ENCODE measurements at regions not wholly inside any gene's neighbourhood (a gene's known extent, or its start where the extent isn't known, plus 50 kb on each side); places are given as distances from the start of the nearest gene placed in this dataset.

DNA sequence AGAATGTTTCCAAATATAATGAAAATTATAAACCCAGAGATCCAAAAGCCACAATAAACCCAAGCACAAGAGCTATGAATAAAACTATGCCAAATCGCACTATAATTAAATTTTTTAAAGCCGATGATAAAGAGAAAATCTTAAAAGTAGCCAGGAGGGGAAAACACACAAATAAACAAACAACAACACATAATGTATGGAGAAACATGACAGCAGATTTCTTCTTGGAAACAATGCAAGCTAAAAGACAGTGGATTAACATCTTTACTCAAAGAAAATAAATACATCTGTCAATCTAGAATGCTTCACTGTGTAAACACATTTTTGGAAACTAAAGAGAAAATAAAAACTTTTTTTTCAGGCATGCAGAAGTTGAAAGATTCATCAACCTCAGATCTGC is 53.0 kb upstream of the SMOX start:
- CTCF ChIA-PET = interaction anchor here (1.0 kb wide), 1 partner anchor 11 kb away, joined by 3 read pairs; no protein-coding TSS in a partner anchor
- Mint-ChIP-seq H3K4me3 (no peak overlapping the region), H3K4me1 (peaks cover 8% of the 10 kb centered on the region), H3K36me3 (ENCODE audit: low read depth) (peaks cover 4% of the 10 kb centered on the region), H3K9me3 (peaks cover 6% of the 10 kb centered on the region), H3K27me3 (peaks cover 27% of the 10 kb centered on the region), H3K27ac (no peak overlapping the region)
- POLR2A ChIA-PET = no interaction called here
- DNase-seq = no peak

DNA sequence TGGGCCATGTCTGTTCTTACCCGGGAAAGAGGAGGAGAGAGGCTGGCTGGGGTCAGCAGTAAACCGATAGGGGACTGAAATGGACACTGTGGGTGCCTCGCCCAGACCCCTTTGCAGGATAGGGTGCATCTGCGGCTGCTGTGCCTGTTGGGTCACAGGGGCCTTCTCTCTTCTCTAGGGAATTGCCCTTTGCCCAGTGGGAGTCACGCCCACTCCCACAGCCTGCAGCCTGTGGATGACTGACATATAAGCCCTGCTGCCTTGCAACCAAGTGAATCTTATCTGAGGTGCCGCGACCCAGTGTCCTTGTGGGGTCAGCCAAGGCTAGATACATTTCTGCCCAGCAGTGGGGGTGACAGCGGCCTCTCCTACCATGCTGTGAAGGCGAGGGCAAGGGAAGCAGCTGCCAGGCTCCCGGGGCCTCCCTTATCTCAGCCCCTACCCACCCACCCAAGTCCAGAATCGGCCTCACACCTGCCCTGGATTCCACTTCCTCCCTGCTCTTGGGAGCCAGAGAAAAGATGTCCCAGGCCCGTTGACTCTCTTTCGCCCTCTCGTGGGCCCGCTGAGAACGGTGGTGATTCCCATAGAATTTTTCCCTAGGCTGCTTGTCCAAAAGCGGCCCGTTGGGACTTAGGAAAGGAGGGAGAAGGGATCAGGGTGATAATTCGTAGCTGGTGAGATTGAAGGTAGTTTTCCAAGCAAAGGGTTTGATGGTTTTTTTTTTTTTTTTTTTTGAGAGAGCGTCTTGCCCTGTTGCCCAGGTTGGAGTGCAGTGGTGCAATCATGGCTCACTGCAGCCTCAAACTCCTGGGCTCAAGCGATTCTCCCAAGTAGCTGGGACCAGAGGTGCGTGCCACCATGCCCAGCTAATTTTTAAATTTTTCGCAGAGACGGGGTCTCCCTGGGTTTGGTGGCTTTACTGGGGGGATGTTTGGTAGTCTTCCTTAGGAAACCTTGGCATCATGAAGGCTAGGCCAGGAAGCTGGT is 56.8 kb upstream of the SMOX start:
- Mint-ChIP-seq H3K9me3 (peaks cover 6% of the 10 kb centered on the region), H3K36me3 (ENCODE audit: low read depth) (peaks cover 4% of the 10 kb centered on the region), H3K4me3 (no peak overlapping the region), H3K27ac (no peak overlapping the region), H3K4me1 (peaks cover 8% of the 10 kb centered on the region), H3K27me3 (peaks cover 19% of the 10 kb centered on the region)
- DNase-seq = peak; percentile 49
- ChIA-PET CTCF (interaction anchor here (0.7 to 2.4 kb wide), 7 partner anchors 9 to 137 kb away, joined by 3 to 11 read pairs (median 4); partner anchors contain the start of gene RNF24), POLR2A (no interaction called here)

DNA sequence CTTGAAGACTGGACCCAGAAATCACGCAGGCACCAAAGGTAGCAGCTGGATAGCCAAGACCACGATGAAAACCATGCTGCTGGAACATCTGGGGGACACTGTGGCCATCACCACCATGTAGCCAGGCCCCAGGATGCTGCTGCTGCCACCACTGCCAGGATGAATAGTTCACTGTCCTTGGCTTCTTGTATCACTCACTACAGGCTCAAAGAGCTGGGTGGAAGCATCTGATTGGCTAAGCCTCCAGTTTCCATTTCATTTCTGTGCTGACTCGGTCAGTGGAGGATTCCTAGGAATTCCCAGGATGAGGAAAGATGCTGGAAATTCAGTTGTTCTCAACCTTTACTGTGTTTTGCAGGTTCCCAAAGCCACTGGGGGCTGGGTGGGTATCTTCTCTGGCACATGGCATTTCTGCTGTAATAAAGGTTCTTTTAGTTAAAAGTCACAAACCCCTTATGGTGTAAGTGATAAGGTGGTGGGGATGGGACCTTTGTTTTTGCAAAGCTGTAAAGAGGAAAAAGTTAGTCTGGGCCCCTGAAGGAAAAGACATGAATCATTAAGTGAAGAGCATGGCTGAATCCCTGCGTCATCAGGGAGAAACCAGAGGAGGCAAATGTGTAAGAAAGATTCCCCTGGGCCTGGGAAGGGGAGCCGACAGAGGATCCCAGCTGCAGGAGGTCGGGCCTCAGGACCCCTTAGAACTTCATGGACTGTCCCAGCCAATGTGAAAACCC is 57.7 kb upstream of the SMOX start:
- Mint-ChIP-seq H3K9me3 (peaks cover 6% of the 10 kb centered on the region), H3K27ac (no peak overlapping the region), H3K36me3 (ENCODE audit: low read depth) (peaks cover 4% of the 10 kb centered on the region), H3K27me3 (peaks cover 18% of the 10 kb centered on the region), H3K4me1 (peaks cover 8% of the 10 kb centered on the region), H3K4me3 (no peak overlapping the region)
- no peak for DNase-seq
- CTCF ChIA-PET = interaction anchor here (0.5 to 2.4 kb wide), 5 partner anchors 10 to 1018 kb away, joined by 3 to 11 read pairs (median 3); no protein-coding TSS in a partner anchor
- POLR2A ChIA-PET = interaction anchor here (0.6 kb wide), 1 partner anchor 165 kb away, joined by 4 read pairs; no protein-coding TSS in a partner anchor

DNA sequence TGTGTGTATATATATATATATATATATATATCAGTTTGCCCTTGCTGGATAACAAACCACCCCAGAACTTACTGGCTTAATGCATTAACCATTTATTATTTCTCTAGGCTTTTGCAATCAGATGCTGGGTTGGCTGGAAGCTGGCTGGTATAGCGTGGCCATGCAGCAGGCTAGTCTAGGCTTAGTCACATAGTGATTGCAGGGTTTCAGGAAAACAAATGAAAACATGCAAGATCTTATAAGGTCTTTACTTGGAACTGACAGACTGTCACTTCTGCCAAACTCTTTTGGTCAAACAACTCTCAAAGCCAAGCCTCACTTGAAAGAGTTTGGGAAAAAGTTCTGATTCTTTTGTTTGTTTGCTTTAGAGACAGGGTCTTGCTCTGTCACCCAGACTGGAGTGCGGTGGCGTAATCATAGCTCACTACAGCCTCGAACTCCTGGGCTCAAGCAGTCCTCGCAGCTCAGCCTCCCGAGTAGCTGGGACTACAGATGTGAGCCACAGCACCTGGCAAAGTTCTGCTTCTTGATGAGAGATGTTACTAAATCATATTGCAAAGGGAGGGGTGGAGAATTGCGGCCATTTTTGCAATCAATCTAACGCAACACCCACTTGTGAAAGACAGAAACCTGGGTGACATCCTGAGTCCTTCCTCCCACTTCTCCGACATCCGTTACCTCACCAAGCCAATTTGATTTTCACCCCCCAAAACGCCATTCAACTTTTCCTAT is 58.7 kb upstream of the SMOX start:
- H3K9me3 Mint-ChIP-seq = no peaks in the 10 kb centered on the region
- ChIA-PET CTCF (interaction anchor here (1.1 kb wide), 1 partner anchor 630 kb away, joined by 3 read pairs; no protein-coding TSS in a partner anchor), POLR2A (interaction anchor here (0.6 kb wide), 1 partner anchor 36 kb away, joined by 3 read pairs; no protein-coding TSS in a partner anchor)
- H3K36me3 Mint-ChIP-seq (ENCODE audit: low read depth) = no peaks in the 10 kb centered on the region
- peaks cover 8% of the 10 kb centered on the region for H3K27me3 Mint-ChIP-seq
- no peak for DNase-seq
- peaks cover 16% of the 10 kb centered on the region for H3K4me1 Mint-ChIP-seq
- H3K4me3 Mint-ChIP-seq = no peak overlapping the region
- H3K27ac Mint-ChIP-seq = no peak overlapping the region

DNA sequence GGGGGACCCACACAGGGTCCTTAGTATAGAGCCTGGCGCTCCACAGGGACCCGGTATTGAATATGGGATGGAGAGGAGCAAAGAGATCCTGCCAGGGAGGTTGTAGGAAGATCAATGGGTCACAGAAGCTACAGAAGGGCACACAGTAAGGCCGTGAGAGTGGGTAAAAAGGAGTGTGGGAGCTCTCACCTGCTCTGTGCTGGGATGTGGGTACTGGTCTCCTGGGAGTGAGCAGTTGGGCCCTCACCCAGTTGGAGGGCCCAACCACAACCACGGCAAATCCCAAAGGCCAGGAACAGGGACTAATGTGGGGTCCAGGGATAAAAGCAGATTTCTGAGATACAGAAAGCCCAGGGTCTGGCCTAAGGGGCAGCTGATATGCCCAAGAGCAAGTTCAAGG is 59.9 kb upstream of the SMOX start:
- H3K27me3 Mint-ChIP-seq = no peaks in the 10 kb centered on the region
- H3K9me3 Mint-ChIP-seq = no peaks in the 10 kb centered on the region
- CTCF ChIA-PET = no interaction called here
- H3K27ac Mint-ChIP-seq = no peak overlapping the region
- POLR2A ChIA-PET = no interaction called here
- H3K4me3 Mint-ChIP-seq = no peak overlapping the region
- DNase-seq = no peak
- H3K4me1 Mint-ChIP-seq = peaks cover 28% of the 10 kb centered on the region
- no peaks in the 10 kb centered on the region for H3K36me3 Mint-ChIP-seq (ENCODE audit: low read depth)

DNA sequence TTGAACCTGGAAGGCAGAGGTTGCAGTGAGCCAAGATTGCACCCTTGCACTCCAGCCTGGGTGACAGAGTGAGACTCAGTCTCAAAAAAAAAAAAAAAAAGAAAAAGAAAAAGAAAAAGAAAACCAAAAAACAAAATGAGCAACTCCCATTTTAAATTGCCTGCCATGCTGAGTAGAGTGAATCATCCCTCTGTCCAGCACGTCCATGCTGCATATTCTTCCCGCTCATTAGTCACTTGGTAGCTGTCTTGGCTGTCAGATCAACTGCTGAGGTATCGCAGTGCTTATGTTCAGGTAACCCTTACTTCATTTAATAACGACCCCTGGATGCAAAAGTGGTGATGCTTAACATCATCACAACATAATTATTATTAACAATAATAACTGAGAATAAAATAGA is 60.7 kb upstream of the SMOX start:
- Mint-ChIP-seq H3K4me1 (peaks cover 33% of the 10 kb centered on the region), H3K36me3 (ENCODE audit: low read depth) (no peaks in the 10 kb centered on the region), H3K9me3 (no peaks in the 10 kb centered on the region), H3K27me3 (no peaks in the 10 kb centered on the region), H3K27ac (no peak overlapping the region), H3K4me3 (no peak overlapping the region)
- no peak for DNase-seq
- ChIA-PET POLR2A (no interaction called here), CTCF (interaction anchor here (0.7 to 1.2 kb wide), 4 partner anchors 44 to 404 kb away, joined by 3 to 4 read pairs (median 4); no protein-coding TSS in a partner anchor)

DNA sequence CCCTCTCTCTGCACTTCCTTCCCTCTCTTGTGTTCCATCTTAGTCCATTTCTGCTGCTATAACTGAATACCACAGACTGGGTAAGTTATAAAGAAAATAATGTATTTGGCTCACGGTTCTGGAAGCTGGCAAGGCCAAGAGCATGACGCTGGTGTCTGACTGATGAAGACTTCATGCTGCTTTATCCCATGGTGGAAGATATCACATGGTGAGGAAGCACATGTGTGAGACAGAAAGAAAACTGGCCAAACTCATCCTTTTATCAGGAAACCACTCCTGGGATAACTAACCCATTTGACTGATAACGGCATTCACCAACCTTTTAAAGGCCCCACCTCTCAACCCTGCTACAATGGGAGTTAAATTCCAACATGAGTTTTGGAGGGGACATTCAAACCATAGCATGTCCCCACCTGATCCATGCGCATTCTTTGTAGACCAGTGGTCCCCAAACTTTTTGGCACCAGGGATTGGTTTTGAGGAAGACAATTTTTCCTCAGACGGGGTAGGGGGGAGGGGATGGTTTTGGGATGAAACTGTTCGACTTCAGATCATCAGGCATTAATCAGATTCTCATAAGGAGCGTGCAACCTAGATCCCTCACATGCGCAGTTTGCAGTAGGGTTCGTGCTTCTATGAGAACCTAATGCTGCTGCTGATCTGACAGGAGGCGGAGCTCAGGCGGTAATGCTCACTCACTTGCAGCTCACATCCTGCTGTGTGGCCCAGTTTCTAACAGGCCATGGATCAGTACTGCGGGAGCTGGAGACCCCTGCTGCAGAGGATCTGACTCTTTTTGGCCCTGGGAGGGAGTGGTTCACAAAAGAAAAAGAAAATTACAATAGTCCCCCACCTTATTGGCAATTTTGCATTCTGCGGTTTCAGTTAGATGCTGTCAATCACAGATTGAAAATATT is 61.6 kb upstream of the SMOX start:
- Mint-ChIP-seq H3K9me3 (peaks cover 3% of the 10 kb centered on the region), H3K27ac (no peak overlapping the region), H3K36me3 (ENCODE audit: low read depth) (peaks cover 4% of the 10 kb centered on the region), H3K4me3 (no peak overlapping the region), H3K4me1 (peaks cover 38% of the 10 kb centered on the region), H3K27me3 (no peaks in the 10 kb centered on the region)
- ChIA-PET POLR2A (no interaction called here), CTCF (interaction anchor here (0.7 to 1.9 kb wide), 5 partner anchors 43 to 403 kb away, joined by 4 to 6 read pairs (median 4); partner anchors contain the start of gene AP5S1)
- DNase-seq = no peak

DNA sequence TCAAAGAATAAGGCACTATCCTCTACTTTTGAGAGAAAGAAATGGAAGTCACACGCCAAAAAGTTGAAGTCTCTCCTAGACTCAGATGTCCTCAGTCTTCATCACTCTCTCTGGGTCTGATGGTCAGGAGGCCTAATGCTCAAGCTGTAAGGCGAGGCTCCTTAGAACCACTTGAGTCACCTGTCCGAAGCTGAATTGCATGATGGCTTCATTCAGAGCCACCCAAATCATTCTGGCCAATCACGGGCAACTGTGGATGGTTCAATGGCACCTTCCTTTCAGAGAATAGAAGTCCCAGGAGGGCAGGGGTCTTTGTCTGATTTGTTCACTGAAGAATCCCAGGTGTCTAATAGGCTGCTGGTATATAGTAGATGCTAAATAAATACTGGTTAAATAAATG is 63.9 kb upstream of the SMOX start:
- peak overlapping the region; percentile 81 for H3K27ac Mint-ChIP-seq
- no peak overlapping the region for H3K4me3 Mint-ChIP-seq
- H3K36me3 Mint-ChIP-seq (ENCODE audit: low read depth) = peaks cover 10% of the 10 kb centered on the region
- H3K9me3 Mint-ChIP-seq = peaks cover 8% of the 10 kb centered on the region
- H3K27me3 Mint-ChIP-seq = no peaks in the 10 kb centered on the region
- CTCF ChIA-PET = interaction anchor here (0.6 to 2.4 kb wide), 41 partner anchors 8 to 722 kb away, joined by 3 to 10 read pairs (median 4); partner anchors contain the start of genes ADISSP, AP5S1 and CENPB
- POLR2A ChIA-PET = no interaction called here
- H3K4me1 Mint-ChIP-seq = peaks cover 40% of the 10 kb centered on the region
- DNase-seq = no peak

DNA sequence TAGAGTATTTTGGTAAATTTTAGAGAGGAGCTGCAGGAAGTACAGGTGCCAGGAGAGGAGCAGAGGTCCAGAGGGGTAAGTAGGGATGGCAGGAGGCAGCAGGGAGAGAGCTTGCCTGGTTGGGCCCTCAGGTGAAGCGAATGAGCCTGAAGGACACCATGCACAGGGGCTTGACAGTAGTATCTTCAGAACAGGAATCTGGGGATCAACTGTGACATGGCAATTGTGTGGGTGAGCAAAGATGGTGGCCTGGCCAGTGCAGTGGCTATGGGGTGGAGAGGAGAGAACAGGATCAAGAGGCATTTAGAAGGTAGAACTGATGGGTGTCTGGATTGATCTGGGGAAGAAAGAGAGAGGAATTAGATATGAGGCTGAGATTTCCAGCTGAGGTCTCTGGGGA is 64.5 kb upstream of the SMOX start:
- peak overlapping the region; percentile 61 for H3K27ac Mint-ChIP-seq
- no peaks in the 10 kb centered on the region for H3K27me3 Mint-ChIP-seq
- peaks cover 10% of the 10 kb centered on the region for H3K36me3 Mint-ChIP-seq (ENCODE audit: low read depth)
- ChIA-PET POLR2A (interaction anchor here (2.1 kb wide), 1 partner anchor 70 kb away, joined by 5 read pairs; no protein-coding TSS in a partner anchor), CTCF (interaction anchor here (0.6 to 2.4 kb wide), 9 partner anchors 14 to 333 kb away, joined by 3 to 10 read pairs (median 3); no protein-coding TSS in a partner anchor)
- DNase-seq = no peak
- H3K4me1 Mint-ChIP-seq = peaks cover 46% of the 10 kb centered on the region
- no peak overlapping the region for H3K4me3 Mint-ChIP-seq
- peaks cover 8% of the 10 kb centered on the region for H3K9me3 Mint-ChIP-seq

DNA sequence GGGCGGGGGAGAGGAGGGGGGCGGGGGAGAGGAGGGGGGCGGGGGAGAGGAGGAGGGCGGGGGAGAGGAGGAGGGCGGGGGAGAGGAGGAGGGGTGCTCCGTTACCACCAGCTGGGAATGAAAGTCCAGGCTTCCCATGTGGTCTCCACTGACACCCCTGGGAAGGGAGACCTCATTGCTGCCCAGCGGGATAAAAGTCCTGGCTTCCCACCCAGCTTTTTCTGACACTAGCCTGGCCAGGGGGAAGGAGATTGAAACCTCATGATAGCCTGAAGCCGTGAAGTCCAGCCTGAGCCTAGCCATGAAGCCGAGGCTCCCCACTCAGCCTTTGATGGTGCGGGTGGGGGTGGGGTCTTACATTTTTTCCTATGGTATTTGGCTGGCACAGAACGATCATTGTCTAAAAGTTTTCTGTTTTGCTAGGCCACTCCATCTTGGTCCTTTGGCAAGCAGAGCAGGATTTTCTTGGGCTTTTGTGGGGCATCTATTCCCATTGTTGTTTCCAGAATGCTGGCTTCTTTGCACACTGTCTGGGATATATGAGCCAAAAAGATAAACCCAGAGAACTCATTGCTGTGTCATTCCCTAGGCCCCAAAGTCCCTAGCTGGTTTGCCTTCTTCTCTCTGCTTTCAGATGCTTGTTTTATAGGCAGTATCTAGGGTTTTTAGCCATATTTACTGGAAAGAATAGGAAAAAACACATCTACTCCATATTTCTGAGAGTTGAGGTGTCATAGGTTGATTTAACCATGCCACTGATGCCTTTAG is 65.3 kb upstream of the SMOX start:
- peaks cover 8% of the 10 kb centered on the region for H3K9me3 Mint-ChIP-seq
- ChIA-PET POLR2A (interaction anchor here (2.1 kb wide), 1 partner anchor 69 kb away, joined by 5 read pairs; no protein-coding TSS in a partner anchor), CTCF (interaction anchor here (0.9 to 2.4 kb wide), 3 partner anchors 64 to 195 kb away, joined by 3 to 6 read pairs (median 3); no protein-coding TSS in a partner anchor)
- no peak for DNase-seq
- H3K27me3 Mint-ChIP-seq = no peaks in the 10 kb centered on the region
- H3K4me1 Mint-ChIP-seq = peaks cover 52% of the 10 kb centered on the region
- H3K36me3 Mint-ChIP-seq (ENCODE audit: low read depth) = peaks cover 13% of the 10 kb centered on the region
- H3K27ac Mint-ChIP-seq = peak overlapping the region; percentile 61
- H3K4me3 Mint-ChIP-seq = no peak overlapping the region
